ENCODE measurements at regions not wholly inside any gene's neighbourhood (a gene's known extent, or its start where the extent isn't known, plus 50 kb on each side); places are given as distances from the start of the nearest gene placed in this dataset.

GRCh38 chr3:160105907-160106584 lies 117.4 kb downstream of the IL12A start:
- ChIA-PET POLR2A (ENCODE audit: unreplicated experiment) (no interaction called here), CTCF (no interaction called here)
- DNase-seq: no peak
- intact Hi-C loops (cut with micrococcal nuclease): no loop called here
- Histone ChIP-seq H2AFZ (ENCODE audit: low read length) (no peak overlapping the region), H3K9ac (ENCODE audit: low read length) (no peak overlapping the region), H3K4me1 (ENCODE audit: insufficient read depth, low read length) (peaks cover 8% of the 10 kb centered on the region), H3K4me2 (ENCODE audit: low read length) (no peak overlapping the region), H3F3A (ENCODE audit: low read length, unreplicated experiment) (no peaks in the 10 kb centered on the region), H3K79me2 (ENCODE audit: low read length) (no peaks in the 10 kb centered on the region), H4K20me1 (ENCODE audit: low read length) (no peaks in the 10 kb centered on the region), H3K27me3 (ENCODE audit: low read length) (no peaks in the 10 kb centered on the region), H3K36me3 (ENCODE audit: low read depth, low read length) (no peaks in the 10 kb centered on the region), H3K4me3 (ENCODE audit: low read length) (no peak overlapping the region), H3K9me3 (ENCODE audit: low read length) (no peaks in the 10 kb centered on the region), H3K27ac (ENCODE audit: low read length) (no peak overlapping the region), H3K9me2 (replicated peaks; ENCODE audit: low read length) (no peaks in the 10 kb centered on the region)
- no peak for ATAC-seq
- no peak for TF ChIP-seq EZH2phosphoT487 (IDR thresholded peaks at IDR 0.05; ENCODE audit: borderline replicate concordance, low read length)
- TF ChIP-seq, protein P1, sequence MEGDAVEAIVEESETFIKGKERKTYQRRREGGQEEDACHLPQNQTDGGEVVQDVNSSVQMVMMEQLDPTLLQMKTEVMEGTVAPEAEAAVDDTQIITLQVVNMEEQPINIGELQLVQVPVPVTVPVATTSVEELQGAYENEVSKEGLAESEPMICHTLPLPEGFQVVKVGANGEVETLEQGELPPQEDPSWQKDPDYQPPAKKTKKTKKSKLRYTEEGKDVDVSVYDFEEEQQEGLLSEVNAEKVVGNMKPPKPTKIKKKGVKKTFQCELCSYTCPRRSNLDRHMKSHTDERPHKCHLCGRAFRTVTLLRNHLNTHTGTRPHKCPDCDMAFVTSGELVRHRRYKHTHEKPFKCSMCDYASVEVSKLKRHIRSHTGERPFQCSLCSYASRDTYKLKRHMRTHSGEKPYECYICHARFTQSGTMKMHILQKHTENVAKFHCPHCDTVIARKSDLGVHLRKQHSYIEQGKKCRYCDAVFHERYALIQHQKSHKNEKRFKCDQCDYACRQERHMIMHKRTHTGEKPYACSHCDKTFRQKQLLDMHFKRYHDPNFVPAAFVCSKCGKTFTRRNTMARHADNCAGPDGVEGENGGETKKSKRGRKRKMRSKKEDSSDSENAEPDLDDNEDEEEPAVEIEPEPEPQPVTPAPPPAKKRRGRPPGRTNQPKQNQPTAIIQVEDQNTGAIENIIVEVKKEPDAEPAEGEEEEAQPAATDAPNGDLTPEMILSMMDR (conservative IDR thresholded peaks at IDR 0.05; ENCODE audit: low read depth, low read length): no peak
- no peak for TF ChIP-seq EZH2 (IDR thresholded peaks at IDR 0.05; ENCODE audit: low read length, unreplicated experiment)
- no TSS peak for BruUV-seq (replicated peaks)

- no peak for TF ChIP-seq EZH2 (IDR thresholded peaks at IDR 0.05; ENCODE audit: low read length, unreplicated experiment)
- TF ChIP-seq EZH2phosphoT487 (IDR thresholded peaks at IDR 0.05; ENCODE audit: borderline replicate concordance, low read length): no peak
- TF ChIP-seq, protein P1 (conservative IDR thresholded peaks at IDR 0.05; ENCODE audit: low read depth, low read length): no peak
- Histone ChIP-seq H3K27me3 (ENCODE audit: low read length) (no peaks in the 10 kb centered on the region), H3K4me3 (ENCODE audit: low read length) (no peak overlapping the region), H3K27ac (ENCODE audit: low read length) (no peak overlapping the region), H3K9ac (ENCODE audit: low read length) (no peak overlapping the region), H3K36me3 (ENCODE audit: low read depth, low read length) (no peaks in the 10 kb centered on the region), H3K9me3 (ENCODE audit: low read length) (no peaks in the 10 kb centered on the region), H3K4me2 (ENCODE audit: low read length) (no peak overlapping the region), H4K20me1 (ENCODE audit: low read length) (no peaks in the 10 kb centered on the region), H2AFZ (ENCODE audit: low read length) (no peak overlapping the region), H3K4me1 (ENCODE audit: insufficient read depth, low read length) (peaks cover 8% of the 10 kb centered on the region), H3K79me2 (ENCODE audit: low read length) (no peaks in the 10 kb centered on the region), H3K9me2 (replicated peaks; ENCODE audit: low read length) (no peaks in the 10 kb centered on the region), H3F3A (ENCODE audit: low read length, unreplicated experiment) (no peaks in the 10 kb centered on the region)
- intact Hi-C loops (cut with micrococcal nuclease): no loop called here
- CTCF ChIA-PET: no interaction called here
- no peak for ATAC-seq
- no peak for DNase-seq
- no TSS peak for BruUV-seq (replicated peaks)
- POLR2A ChIA-PET (ENCODE audit: unreplicated experiment): no interaction called here
These were observed 118.0 kb upstream of the C3orf80 start for GRCh38 chr3:160106905-160107861.
